ENCODE measurements at regions not wholly inside any gene's neighbourhood (a gene's known extent, or its start where the extent isn't known, plus 50 kb on each side); places are given as distances from the start of the nearest gene placed in this dataset.

- no peak overlapping the region for H3K27ac ChIP-seq (ENCODE audit: control insufficient read depth, insufficient read depth, low read length)
- no peaks in the 10 kb centered on the region for H4K20me1 ChIP-seq (ENCODE audit: control insufficient read depth, extremely low read depth, insufficient read depth, low read length)
- no peaks in the 10 kb centered on the region for H3K79me2 ChIP-seq (ENCODE audit: control insufficient read depth, insufficient read depth, low read length)
- no peak overlapping the region for H3K4me3 ChIP-seq (ENCODE audit: control insufficient read depth in 2 of 3, extremely low read depth in 1 of 3, insufficient read depth in 2 of 3, low read depth in 1 of 3, low read length in 3 of 3)
- H3K4me2 ChIP-seq (ENCODE audit: control insufficient read depth, extremely low read depth, insufficient read depth, low read depth, low read length): no peak overlapping the region
- no peak for DNase-seq (ENCODE audit: low read depth, low spot score)
- H3K9me1 ChIP-seq (ENCODE audit: control insufficient read depth, extremely low read depth, insufficient read depth, low read length): no peaks in the 10 kb centered on the region
- TF ChIP-seq, protein P1, sequence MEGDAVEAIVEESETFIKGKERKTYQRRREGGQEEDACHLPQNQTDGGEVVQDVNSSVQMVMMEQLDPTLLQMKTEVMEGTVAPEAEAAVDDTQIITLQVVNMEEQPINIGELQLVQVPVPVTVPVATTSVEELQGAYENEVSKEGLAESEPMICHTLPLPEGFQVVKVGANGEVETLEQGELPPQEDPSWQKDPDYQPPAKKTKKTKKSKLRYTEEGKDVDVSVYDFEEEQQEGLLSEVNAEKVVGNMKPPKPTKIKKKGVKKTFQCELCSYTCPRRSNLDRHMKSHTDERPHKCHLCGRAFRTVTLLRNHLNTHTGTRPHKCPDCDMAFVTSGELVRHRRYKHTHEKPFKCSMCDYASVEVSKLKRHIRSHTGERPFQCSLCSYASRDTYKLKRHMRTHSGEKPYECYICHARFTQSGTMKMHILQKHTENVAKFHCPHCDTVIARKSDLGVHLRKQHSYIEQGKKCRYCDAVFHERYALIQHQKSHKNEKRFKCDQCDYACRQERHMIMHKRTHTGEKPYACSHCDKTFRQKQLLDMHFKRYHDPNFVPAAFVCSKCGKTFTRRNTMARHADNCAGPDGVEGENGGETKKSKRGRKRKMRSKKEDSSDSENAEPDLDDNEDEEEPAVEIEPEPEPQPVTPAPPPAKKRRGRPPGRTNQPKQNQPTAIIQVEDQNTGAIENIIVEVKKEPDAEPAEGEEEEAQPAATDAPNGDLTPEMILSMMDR (optimal IDR thresholded peaks at IDR 0.05 in 1 of 3, IDR thresholded peaks at IDR 0.05 in 1 of 3, conservative IDR thresholded peaks at IDR 0.05 in 1 of 3; ENCODE audit: extremely low read depth in 1 of 3, insufficient read depth in 2 of 3, low read length in 3 of 3): no peak
- no peak for TF ChIP-seq EZH2 (IDR thresholded peaks at IDR 0.05; ENCODE audit: low read length)
- dilution Hi-C loops (cut with MboI; ENCODE audit: extremely low pct_ligation_motif_present, low sequenced_read_pairs): no loop called here
- FAIRE-seq: no peak
- H3K9me3 ChIP-seq (ENCODE audit: control insufficient read depth, low read depth, low read length): no peaks in the 10 kb centered on the region
- no peak overlapping the region for H3K9ac ChIP-seq (ENCODE audit: control insufficient read depth, extremely low read depth, insufficient read depth, low read length)
- H3K36me3 ChIP-seq (ENCODE audit: control insufficient read depth in 2 of 2, extremely low read depth in 1 of 2, insufficient read depth in 2 of 2, low read length in 2 of 2): no peaks in the 10 kb centered on the region
- H2AFZ ChIP-seq (ENCODE audit: control insufficient read depth, low read length): no peak overlapping the region
- no peaks in the 10 kb centered on the region for H3K27me3 ChIP-seq (ENCODE audit: control insufficient read depth, extremely low read depth, insufficient read depth, low read length)
- peaks cover 3% of the 10 kb centered on the region for H3K4me1 ChIP-seq (ENCODE audit: control insufficient read depth, extremely low read depth, insufficient read depth, low read length)
Measured at GRCh38 chr12:82207556-82207955, 150.6 kb downstream of the CCDC59 start.

GRCh38 chr12:82203086-82203485, 155.1 kb downstream of the CCDC59 start:
- H3K27me3 ChIP-seq (ENCODE audit: control insufficient read depth, extremely low read depth, insufficient read depth, low read length): no peaks in the 10 kb centered on the region
- H4K20me1 ChIP-seq (ENCODE audit: control insufficient read depth, extremely low read depth, insufficient read depth, low read length): no peaks in the 10 kb centered on the region
- no peak overlapping the region for H2AFZ ChIP-seq (ENCODE audit: control insufficient read depth, low read length)
- H3K36me3 ChIP-seq (ENCODE audit: control insufficient read depth in 2 of 2, extremely low read depth in 1 of 2, insufficient read depth in 2 of 2, low read length in 2 of 2): no peaks in the 10 kb centered on the region
- dilution Hi-C loops (cut with MboI; ENCODE audit: extremely low pct_ligation_motif_present, low sequenced_read_pairs): no loop called here
- no peak overlapping the region for H3K4me2 ChIP-seq (ENCODE audit: control insufficient read depth, extremely low read depth, insufficient read depth, low read depth, low read length)
- no peak for FAIRE-seq
- no peaks in the 10 kb centered on the region for H3K9me1 ChIP-seq (ENCODE audit: control insufficient read depth, extremely low read depth, insufficient read depth, low read length)
- no peak for DNase-seq (ENCODE audit: low read depth, low spot score)
- H3K27ac ChIP-seq (ENCODE audit: control insufficient read depth, insufficient read depth, low read length): no peak overlapping the region
- TF ChIP-seq EZH2 (IDR thresholded peaks at IDR 0.05; ENCODE audit: low read length): no peak
- TF ChIP-seq, protein P1 (optimal IDR thresholded peaks at IDR 0.05 in 1 of 3, IDR thresholded peaks at IDR 0.05 in 1 of 3, conservative IDR thresholded peaks at IDR 0.05 in 1 of 3; ENCODE audit: extremely low read depth in 1 of 3, insufficient read depth in 2 of 3, low read length in 3 of 3): no peak
- H3K4me3 ChIP-seq (ENCODE audit: control insufficient read depth in 2 of 3, extremely low read depth in 1 of 3, insufficient read depth in 2 of 3, low read depth in 1 of 3, low read length in 3 of 3): no peak overlapping the region
- peaks cover 3% of the 10 kb centered on the region for H3K4me1 ChIP-seq (ENCODE audit: control insufficient read depth, extremely low read depth, insufficient read depth, low read length)
- H3K79me2 ChIP-seq (ENCODE audit: control insufficient read depth, insufficient read depth, low read length): no peaks in the 10 kb centered on the region
- no peak overlapping the region for H3K9ac ChIP-seq (ENCODE audit: control insufficient read depth, extremely low read depth, insufficient read depth, low read length)
- no peaks in the 10 kb centered on the region for H3K9me3 ChIP-seq (ENCODE audit: control insufficient read depth, low read depth, low read length)
